HL-60 (cell line): ENCODE measurements at regions not wholly inside any gene's neighbourhood (a gene's known extent, or its start where the extent isn't known, plus 50 kb on each side); places are given as distances from the start of the nearest gene placed in this dataset.

ENCODE experiments used
- POLR2AphosphoS5 ChIP-seq: IDR thresholded peaks from 2 replicates; pipeline ENCODE4 v1.6.1; 2012; ENCODE audit warnings: low read depth
- TF ChIP-seq, protein P1 (sequence below): IDR thresholded peaks from one replicate; pipeline ENCODE4 v1.5.1; 2011; ENCODE audit warnings: low read length, control low read depth, inconsistent platforms; ENCODE audit not compliant: insufficient read depth
- TF ChIP-seq, protein P2 (sequence below): IDR thresholded peaks from 2 replicates; pipeline ENCODE4 v1.6.1; 2012; ENCODE audit warnings: low read depth; ENCODE audit not compliant: insufficient replicate concordance

DNA sequence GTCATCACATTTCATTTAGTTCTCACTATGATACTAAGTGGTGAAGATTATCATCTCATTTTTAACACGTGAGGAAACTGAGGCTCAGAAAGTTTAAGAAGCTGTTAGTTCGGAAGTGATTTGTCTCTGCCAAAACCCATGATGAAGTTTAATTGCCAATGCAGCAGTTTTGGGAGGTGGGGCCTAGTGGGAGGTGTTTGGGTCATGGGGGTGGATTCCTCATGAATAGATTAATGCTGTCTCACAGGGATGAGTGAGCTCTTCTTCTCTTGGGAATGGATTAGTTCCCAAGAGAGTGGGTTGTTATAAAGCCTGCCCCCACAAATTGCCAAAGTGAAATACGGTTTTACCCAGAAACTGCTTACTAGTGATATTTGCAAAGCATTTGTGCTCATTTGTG is 91.5 kb upstream of the IGF1 start:
- TF ChIP-seq, protein P1, sequence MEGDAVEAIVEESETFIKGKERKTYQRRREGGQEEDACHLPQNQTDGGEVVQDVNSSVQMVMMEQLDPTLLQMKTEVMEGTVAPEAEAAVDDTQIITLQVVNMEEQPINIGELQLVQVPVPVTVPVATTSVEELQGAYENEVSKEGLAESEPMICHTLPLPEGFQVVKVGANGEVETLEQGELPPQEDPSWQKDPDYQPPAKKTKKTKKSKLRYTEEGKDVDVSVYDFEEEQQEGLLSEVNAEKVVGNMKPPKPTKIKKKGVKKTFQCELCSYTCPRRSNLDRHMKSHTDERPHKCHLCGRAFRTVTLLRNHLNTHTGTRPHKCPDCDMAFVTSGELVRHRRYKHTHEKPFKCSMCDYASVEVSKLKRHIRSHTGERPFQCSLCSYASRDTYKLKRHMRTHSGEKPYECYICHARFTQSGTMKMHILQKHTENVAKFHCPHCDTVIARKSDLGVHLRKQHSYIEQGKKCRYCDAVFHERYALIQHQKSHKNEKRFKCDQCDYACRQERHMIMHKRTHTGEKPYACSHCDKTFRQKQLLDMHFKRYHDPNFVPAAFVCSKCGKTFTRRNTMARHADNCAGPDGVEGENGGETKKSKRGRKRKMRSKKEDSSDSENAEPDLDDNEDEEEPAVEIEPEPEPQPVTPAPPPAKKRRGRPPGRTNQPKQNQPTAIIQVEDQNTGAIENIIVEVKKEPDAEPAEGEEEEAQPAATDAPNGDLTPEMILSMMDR: no peak
- TF ChIP-seq, protein P2, sequence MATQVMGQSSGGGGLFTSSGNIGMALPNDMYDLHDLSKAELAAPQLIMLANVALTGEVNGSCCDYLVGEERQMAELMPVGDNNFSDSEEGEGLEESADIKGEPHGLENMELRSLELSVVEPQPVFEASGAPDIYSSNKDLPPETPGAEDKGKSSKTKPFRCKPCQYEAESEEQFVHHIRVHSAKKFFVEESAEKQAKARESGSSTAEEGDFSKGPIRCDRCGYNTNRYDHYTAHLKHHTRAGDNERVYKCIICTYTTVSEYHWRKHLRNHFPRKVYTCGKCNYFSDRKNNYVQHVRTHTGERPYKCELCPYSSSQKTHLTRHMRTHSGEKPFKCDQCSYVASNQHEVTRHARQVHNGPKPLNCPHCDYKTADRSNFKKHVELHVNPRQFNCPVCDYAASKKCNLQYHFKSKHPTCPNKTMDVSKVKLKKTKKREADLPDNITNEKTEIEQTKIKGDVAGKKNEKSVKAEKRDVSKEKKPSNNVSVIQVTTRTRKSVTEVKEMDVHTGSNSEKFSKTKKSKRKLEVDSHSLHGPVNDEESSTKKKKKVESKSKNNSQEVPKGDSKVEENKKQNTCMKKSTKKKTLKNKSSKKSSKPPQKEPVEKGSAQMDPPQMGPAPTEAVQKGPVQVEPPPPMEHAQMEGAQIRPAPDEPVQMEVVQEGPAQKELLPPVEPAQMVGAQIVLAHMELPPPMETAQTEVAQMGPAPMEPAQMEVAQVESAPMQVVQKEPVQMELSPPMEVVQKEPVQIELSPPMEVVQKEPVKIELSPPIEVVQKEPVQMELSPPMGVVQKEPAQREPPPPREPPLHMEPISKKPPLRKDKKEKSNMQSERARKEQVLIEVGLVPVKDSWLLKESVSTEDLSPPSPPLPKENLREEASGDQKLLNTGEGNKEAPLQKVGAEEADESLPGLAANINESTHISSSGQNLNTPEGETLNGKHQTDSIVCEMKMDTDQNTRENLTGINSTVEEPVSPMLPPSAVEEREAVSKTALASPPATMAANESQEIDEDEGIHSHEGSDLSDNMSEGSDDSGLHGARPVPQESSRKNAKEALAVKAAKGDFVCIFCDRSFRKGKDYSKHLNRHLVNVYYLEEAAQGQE: no peak
- TF ChIP-seq POLR2AphosphoS5: no peak
